SH-SY5Y (cell line): ENCODE measurements at regions not wholly inside any gene's neighbourhood (a gene's known extent, or its start where the extent isn't known, plus 50 kb on each side); places are given as distances from the start of the nearest gene placed in this dataset.

Source experiments
- GATA2 ChIP-seq: IDR thresholded peaks from 2 replicates; pipeline ENCODE4 v1.6.1; 2011; ENCODE audit warnings: mild to moderate bottlenecking, low read depth, low read length
- GATA3 ChIP-seq: IDR thresholded peaks from 2 replicates; pipeline ENCODE4 v1.6.1; 2011; ENCODE audit warnings: low read depth, mild to moderate bottlenecking, low read length, moderate library complexity

GRCh38 chr18:27355308-27355707 lies 170.2 kb upstream of the CHST9 start:
- TF ChIP-seq GATA2 (no peak), GATA3 (no peak)
